ENCODE measurements at regions not wholly inside any gene's neighbourhood (a gene's known extent, or its start where the extent isn't known, plus 50 kb on each side); places are given as distances from the start of the nearest gene placed in this dataset.

DNA sequence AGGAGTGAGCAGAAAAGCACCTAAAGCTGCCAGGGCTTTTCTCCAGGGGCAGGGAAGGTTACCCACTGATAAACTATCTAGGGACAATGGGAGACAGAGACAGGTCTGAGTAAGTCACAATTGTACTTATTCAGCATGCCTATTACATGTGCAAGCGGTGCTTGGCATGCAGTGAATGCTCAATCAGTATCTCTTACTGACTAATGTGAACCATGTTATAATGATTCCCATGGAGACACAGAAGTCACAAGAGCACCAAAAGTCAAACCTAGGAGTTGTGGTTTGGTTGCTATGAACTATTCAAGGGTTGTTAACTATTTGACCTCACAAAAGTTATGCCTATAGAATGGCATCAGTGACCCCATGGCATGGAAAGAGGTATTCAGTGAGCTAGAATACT is 50.0 kb upstream of the RASGRP1 start:
- ATAC-seq = no peak
- no peak for TF ChIP-seq ESRRG (CRISPR knock-in tag; IDR thresholded peaks at IDR 0.05)
- TF ChIP-seq, protein P1, sequence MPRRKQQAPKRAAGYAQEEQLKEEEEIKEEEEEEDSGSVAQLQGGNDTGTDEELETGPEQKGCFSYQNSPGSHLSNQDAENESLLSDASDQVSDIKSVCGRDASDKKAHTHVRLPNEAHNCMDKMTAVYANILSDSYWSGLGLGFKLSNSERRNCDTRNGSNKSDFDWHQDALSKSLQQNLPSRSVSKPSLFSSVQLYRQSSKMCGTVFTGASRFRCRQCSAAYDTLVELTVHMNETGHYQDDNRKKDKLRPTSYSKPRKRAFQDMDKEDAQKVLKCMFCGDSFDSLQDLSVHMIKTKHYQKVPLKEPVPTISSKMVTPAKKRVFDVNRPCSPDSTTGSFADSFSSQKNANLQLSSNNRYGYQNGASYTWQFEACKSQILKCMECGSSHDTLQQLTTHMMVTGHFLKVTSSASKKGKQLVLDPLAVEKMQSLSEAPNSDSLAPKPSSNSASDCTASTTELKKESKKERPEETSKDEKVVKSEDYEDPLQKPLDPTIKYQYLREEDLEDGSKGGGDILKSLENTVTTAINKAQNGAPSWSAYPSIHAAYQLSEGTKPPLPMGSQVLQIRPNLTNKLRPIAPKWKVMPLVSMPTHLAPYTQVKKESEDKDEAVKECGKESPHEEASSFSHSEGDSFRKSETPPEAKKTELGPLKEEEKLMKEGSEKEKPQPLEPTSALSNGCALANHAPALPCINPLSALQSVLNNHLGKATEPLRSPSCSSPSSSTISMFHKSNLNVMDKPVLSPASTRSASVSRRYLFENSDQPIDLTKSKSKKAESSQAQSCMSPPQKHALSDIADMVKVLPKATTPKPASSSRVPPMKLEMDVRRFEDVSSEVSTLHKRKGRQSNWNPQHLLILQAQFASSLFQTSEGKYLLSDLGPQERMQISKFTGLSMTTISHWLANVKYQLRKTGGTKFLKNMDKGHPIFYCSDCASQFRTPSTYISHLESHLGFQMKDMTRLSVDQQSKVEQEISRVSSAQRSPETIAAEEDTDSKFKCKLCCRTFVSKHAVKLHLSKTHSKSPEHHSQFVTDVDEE (CRISPR knock-in tag; IDR thresholded peaks at IDR 0.05) = no peak
- TF ChIP-seq CSRNP3 (CRISPR knock-in tag; IDR thresholded peaks at IDR 0.05) = no peak
- no peak for TF ChIP-seq ZNF8 (CRISPR knock-in tag; IDR thresholded peaks at IDR 0.05)
- TF ChIP-seq, protein P2, sequence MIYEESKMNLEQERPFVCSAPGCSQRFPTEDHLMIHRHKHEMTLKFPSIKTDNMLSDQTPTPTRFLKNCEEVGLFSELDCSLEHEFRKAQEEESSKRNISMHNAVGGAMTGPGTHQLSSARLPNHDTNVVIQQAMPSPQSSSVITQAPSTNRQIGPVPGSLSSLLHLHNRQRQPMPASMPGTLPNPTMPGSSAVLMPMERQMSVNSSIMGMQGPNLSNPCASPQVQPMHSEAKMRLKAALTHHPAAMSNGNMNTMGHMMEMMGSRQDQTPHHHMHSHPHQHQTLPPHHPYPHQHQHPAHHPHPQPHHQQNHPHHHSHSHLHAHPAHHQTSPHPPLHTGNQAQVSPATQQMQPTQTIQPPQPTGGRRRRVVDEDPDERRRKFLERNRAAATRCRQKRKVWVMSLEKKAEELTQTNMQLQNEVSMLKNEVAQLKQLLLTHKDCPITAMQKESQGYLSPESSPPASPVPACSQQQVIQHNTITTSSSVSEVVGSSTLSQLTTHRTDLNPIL (CRISPR knock-in tag; IDR thresholded peaks at IDR 0.05; ENCODE audit: low read depth) = no peak
- TF ChIP-seq SNAI2 (CRISPR knock-in tag; IDR thresholded peaks at IDR 0.05) = no peak
- no peak for TF ChIP-seq RARB (CRISPR knock-in tag; IDR thresholded peaks at IDR 0.05)
- no peak for TF ChIP-seq ZFP30 (CRISPR knock-in tag; IDR thresholded peaks at IDR 0.05)
- no peak for TF ChIP-seq GLIS3 (CRISPR knock-in tag; IDR thresholded peaks at IDR 0.05)
- TF ChIP-seq BACH2 (CRISPR knock-in tag; IDR thresholded peaks at IDR 0.05; ENCODE audit: borderline replicate concordance) = no peak
- no peak for TF ChIP-seq TCF4 (CRISPR knock-in tag; IDR thresholded peaks at IDR 0.05; ENCODE audit: borderline replicate concordance)
- no peak for TF ChIP-seq CSDC2 (CRISPR knock-in tag; IDR thresholded peaks at IDR 0.05)
- no peak for TF ChIP-seq ZNF565 (CRISPR knock-in tag; conservative IDR thresholded peaks at IDR 0.05; ENCODE audit: low read depth)
- TF ChIP-seq TOX (CRISPR knock-in tag; IDR thresholded peaks at IDR 0.05; ENCODE audit: borderline replicate concordance) = no peak

DNA sequence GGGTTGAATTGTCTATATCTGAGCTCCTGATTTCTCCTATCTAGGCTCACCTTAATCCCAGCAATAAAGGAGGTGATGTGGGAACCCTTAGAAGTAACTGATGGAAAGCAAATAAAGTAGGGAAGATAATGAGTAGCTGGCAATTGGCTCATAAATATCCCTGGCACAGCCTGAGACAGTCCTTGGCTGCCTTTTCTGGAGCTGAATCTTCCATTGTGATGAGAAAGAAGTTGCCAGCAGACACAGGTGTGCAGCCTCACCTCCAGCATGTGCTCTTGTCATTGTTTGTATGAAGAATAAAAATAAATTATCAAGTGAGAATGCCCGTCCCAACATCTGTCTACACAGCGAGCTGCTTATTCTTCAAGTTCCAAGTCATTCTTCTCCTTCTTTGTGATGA is 53.2 kb upstream of the RASGRP1 start:
- no peak for ATAC-seq
- TF ChIP-seq ZNF70 (CRISPR knock-in tag; IDR thresholded peaks at IDR 0.05) = no peak
- no peak for TF ChIP-seq OSR1 (CRISPR knock-in tag; IDR thresholded peaks at IDR 0.05)
- TF ChIP-seq PATZ1 (CRISPR knock-in tag; IDR thresholded peaks at IDR 0.05; ENCODE audit: borderline replicate concordance) = no peak
- no peak for TF ChIP-seq ZFP3 (CRISPR knock-in tag; IDR thresholded peaks at IDR 0.05)
- no peak for TF ChIP-seq BACH2 (CRISPR knock-in tag; IDR thresholded peaks at IDR 0.05; ENCODE audit: borderline replicate concordance)
- TF ChIP-seq ZC3H10 (CRISPR knock-in tag; IDR thresholded peaks at IDR 0.05) = no peak
- TF ChIP-seq PPARA (CRISPR knock-in tag; IDR thresholded peaks at IDR 0.05; ENCODE audit: borderline replicate concordance) = no peak
- no peak for TF ChIP-seq CSDC2 (CRISPR knock-in tag; IDR thresholded peaks at IDR 0.05)
- no peak for TF ChIP-seq ZNF8 (CRISPR knock-in tag; IDR thresholded peaks at IDR 0.05)
- TF ChIP-seq ARNTL (CRISPR knock-in tag; IDR thresholded peaks at IDR 0.05; ENCODE audit: borderline replicate concordance, low read depth) = no peak
- no peak for TF ChIP-seq RARB (CRISPR knock-in tag; IDR thresholded peaks at IDR 0.05)
- TF ChIP-seq ZFP30 (CRISPR knock-in tag; IDR thresholded peaks at IDR 0.05) = no peak
- no peak for TF ChIP-seq TOX (CRISPR knock-in tag; IDR thresholded peaks at IDR 0.05; ENCODE audit: borderline replicate concordance)

DNA sequence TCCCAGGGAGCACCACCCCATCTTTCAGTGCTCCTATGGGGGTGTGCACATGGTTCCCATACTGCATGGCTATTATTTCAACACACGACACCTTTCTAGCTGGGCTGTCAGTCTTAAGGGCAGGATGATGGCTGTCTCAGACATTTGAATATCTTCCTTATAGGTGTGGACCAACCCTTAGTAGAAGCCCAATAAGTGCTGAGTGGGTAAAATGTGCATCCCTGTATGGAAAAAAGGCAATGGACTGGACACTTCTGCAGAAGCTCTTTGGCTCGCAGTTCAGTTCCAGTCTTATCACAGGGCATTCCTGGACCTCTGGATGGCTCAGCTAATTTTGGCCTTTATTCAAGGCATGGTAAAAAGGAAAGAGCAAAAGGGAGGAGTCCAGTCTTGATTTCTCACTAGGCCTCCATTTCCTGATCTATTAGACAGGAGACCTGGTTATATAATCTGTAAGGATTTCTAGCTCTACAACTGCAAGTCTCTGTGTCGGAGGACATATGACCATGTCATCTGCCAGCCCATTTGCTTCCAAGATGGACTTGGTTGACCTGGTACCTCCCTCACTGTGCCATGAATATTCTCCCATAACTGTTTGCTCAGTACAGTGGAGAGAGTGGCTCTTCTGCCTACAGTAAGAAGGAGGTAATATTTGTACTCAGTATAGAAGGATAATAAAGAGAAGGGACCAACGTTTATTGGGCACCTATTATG is 53.8 kb upstream of the RASGRP1 start:
- ATAC-seq = no peak
- TF ChIP-seq PATZ1 (CRISPR knock-in tag; IDR thresholded peaks at IDR 0.05; ENCODE audit: borderline replicate concordance) (no peak), TCF4 (CRISPR knock-in tag; IDR thresholded peaks at IDR 0.05; ENCODE audit: borderline replicate concordance) (no peak), ISL1 (CRISPR knock-in tag; IDR thresholded peaks at IDR 0.05) (no peak), ZNF8 (CRISPR knock-in tag; IDR thresholded peaks at IDR 0.05) (no peak), OSR1 (CRISPR knock-in tag; IDR thresholded peaks at IDR 0.05) (no peak), ESRRG (CRISPR knock-in tag; IDR thresholded peaks at IDR 0.05) (no peak), ARNTL (CRISPR knock-in tag; IDR thresholded peaks at IDR 0.05; ENCODE audit: borderline replicate concordance, low read depth) (no peak), CSDC2 (CRISPR knock-in tag; IDR thresholded peaks at IDR 0.05) (no peak), ZNF70 (CRISPR knock-in tag; IDR thresholded peaks at IDR 0.05) (no peak), ZFP30 (CRISPR knock-in tag; IDR thresholded peaks at IDR 0.05) (no peak), ZNF565 (CRISPR knock-in tag; conservative IDR thresholded peaks at IDR 0.05; ENCODE audit: low read depth) (no peak), CSRNP3 (CRISPR knock-in tag; IDR thresholded peaks at IDR 0.05) (no peak), TOX (CRISPR knock-in tag; IDR thresholded peaks at IDR 0.05; ENCODE audit: borderline replicate concordance) (no peak)
- TF ChIP-seq, protein P1 (CRISPR knock-in tag; IDR thresholded peaks at IDR 0.05) = no peak
